GM03348 (cell line): ENCODE measurements at regions not wholly inside any gene's neighbourhood (a gene's known extent, or its start where the extent isn't known, plus 50 kb on each side); places are given as distances from the start of the nearest gene placed in this dataset.

Source experiments
- DNase-seq: peaks from one replicate; pipeline ENCODE4 v3.0.0; 2012; ENCODE audit warnings: low spot score

DNA sequence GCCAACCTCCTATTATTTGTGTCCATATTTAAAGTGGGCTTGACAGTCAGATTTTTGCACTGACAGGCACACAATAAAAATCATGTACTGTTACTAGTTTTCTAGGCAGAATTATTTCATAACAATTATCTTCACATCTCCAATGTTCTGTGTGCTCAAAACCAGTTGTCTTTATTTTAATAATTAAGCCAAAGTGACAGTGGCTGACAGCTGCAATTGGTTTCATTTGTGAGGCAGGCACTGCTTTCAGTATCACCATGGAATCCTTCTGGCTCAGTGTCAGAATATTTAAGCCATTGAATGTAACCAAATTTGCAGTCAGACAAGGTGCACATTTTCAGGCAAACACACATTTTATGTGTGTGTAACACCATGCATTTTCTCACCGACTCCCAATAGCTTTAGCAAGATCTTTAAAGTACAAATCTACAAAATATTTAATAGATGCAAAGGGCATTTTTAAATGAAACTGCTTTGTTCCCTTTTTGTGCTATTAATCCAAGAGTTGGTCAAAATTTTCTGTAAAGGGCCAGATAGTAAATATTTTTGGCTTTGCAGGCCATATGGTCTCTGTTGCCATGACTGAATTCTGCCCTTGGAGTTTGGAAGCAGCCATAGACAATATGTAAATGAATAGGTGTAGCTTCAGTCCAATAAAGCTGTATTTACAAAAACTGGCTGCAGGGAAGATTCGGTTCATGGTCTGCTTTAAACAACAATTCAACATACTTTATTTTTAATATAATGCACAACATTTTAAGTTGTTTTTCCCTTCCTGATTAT lies 486.0 kb downstream of the KCNJ2 start:
- DNase-seq = no peak

DNA sequence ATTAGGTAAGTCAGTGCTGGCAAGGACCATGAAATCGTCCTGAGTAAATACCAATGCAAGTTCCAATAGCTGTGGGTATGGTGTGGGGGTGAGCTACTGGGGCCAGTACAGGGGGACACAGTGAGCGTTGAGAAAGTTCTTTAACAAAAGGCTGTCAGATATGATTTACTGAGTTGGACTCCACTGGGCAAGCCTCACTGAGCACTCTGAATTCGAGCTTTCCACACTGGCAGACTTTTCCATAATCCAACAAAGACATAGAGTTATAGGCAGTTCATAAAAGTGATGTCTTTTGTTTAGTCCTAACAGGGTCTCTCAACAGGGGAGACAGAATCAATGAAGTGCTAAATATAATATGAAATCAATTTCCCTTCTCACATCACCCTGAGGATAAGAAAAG lies 489.0 kb downstream of the KCNJ2 start:
- DNase-seq = no peak

DNA sequence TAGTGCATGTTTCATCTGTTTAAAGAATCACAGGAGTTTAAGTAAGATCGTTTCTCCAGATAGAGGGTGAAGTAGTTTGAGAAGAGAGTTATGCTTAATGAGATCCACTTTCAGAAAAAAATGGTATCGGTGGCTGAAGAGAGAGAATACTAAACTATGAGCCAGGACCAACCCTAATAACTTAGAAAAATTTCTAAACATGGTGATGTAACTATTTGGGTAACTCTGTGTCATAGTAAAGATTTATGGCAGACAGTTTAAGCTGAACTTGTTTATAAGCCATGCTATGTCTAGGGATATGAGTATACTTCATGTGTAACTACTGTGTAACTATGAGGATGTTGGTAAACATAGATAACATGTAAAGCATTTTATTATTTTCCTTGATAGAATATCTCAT lies 489.5 kb downstream of the KCNJ2 start:
- no peak for DNase-seq

DNA sequence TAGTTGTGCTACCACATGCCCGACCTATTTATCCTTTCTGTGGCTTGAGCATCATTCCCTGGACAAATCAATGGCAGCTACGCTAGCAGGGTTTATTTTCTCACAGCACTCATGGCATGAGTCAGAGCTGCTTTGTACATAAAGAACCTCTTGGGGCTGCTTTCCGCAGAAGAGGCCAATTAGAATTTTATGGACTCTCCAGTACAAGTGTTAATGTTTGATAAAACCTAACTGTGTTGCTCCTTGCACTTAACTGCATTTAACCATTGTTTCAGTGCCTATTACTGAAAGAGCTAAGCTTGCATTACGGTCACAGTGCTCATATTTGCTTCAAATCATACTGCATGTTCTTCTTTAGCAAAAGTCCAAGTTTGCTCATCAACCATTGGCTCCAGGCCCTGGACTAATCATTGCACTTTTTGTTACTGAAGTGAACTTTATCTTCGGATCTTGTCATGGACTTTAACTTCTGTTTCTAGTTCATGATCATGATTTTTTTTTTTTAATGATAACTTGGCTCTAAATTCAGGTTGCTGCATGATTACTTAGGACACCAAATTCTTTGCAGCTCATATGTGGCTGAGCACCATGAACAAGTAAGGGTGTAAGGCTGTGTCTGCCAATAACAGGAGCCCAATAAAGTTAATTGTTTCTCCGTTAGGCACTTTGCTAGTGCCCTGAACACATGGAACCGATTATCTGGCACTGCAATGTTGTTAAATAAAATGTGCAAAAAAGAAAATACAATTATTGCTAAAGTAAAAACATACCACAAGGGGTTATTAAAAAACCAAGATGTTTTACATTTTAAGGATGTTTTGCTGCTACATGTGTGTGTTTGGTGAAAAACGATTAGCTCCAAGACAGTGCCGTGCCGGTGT lies 492.2 kb downstream of the KCNJ2 start:
- DNase-seq = no peak

DNA sequence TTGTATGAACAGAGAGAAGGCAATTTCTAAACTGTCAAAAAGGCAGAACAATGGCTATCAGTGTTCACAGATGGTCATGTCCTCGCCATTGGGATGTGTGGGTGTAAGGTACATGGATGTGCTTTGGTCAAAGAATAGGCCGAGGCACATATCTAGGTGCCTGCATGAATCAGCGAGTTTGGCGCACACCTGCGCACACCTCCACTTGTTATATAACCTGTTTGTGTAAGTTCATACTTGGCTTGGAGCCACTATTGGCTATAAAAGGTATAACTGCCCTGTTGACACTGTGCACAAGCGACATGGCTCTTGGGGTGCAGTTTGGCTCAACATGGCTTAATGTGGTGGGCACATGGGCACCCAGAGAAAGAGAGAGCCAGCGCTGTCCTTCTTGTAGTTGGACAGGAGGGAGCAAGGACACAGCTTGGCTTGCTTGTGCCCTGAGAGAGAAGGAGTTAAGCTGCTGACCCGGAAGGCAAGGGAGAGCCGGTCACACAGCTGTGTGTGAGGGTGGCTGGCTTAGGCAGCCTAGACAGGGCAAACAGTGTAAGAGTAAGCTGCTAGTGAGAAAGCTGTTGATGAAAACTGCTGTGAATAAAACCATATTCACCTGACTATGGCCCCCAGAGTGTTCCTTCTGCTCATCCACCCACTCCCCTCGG lies 499.1 kb downstream of the KCNJ2 start:
- no peak for DNase-seq

DNA sequence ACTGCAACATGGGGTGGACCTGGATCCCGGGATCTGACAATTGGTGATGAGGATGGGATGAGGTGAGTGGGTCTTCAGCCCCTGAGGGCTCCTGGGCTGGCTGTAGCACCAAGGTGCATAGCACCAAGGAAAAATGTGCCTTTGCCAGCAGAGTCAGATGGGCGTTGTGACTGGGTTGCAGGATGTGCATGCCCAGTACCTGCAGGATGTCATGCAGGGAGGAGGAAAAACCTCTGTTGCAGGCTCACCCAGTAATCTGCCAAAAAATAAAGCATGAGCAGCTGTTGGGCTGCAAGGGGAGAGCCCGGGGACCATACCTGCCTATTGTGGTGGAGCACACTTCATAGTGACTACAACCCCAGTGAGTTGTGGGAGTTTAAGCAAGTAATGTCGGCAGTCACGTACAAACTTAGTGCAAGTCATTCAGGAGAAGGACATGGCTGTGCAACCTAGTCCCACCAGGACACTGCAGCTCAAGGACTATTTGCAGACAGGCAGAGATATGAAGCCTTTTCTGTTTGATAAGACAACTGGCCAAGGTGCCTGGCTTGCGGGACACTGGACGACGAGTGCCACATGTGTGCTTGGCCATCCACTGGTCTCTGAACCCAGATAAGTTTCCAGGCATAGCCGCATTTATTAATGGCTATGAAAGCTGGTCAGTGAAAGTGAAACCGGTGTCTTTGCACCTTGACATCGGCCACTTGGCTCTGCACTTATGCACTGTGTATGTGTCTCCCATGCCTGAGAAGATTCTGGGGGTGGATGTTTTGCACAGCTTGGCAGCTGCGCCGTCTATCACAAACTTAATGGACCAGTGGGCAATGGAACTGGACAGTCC lies 499.8 kb downstream of the KCNJ2 start:
- no peak for DNase-seq

DNA sequence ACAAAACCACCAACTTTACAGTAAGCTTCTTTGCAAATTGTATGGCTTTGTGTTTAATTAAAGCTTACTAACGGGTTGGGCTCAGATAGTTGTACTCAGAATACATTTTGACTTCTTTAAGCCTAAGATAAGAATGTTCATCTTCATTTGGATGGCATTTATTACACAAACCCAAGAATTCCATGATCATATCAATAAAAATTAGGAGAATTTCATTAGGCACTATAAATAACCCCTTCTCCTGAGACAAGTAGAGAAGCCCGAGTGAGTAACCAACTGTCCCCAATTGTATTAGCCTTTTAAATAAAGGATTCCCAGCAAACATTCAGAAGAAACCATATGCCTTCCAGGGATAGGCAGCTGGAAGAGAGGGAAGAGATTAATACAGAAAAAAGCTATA lies 504.7 kb downstream of the KCNJ2 start:
- DNase-seq = no peak

DNA sequence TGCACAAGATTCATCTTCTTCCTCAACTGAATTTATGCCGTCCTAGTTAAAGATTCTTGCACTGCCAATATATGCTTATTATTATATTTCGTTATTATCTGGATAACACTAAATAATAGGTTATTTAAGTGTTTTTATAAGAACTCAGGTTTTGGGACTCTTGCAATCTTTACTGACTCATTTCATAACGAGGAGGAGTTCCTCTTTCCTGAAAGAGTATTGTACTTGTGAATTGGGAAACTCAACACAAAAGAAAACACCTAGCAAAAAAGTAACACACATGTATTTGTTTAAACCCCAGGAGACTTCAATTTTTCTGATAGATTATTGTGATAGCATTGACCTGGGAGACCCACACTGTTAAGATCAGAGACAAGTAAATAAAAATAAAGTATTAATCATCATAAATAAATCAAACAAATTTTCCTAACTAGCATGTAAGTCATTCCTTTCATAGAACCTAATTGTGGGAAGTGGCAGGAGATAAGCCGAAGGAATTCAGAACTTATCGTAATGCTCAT lies 505.8 kb downstream of the KCNJ2 start:
- DNase-seq = no peak

DNA sequence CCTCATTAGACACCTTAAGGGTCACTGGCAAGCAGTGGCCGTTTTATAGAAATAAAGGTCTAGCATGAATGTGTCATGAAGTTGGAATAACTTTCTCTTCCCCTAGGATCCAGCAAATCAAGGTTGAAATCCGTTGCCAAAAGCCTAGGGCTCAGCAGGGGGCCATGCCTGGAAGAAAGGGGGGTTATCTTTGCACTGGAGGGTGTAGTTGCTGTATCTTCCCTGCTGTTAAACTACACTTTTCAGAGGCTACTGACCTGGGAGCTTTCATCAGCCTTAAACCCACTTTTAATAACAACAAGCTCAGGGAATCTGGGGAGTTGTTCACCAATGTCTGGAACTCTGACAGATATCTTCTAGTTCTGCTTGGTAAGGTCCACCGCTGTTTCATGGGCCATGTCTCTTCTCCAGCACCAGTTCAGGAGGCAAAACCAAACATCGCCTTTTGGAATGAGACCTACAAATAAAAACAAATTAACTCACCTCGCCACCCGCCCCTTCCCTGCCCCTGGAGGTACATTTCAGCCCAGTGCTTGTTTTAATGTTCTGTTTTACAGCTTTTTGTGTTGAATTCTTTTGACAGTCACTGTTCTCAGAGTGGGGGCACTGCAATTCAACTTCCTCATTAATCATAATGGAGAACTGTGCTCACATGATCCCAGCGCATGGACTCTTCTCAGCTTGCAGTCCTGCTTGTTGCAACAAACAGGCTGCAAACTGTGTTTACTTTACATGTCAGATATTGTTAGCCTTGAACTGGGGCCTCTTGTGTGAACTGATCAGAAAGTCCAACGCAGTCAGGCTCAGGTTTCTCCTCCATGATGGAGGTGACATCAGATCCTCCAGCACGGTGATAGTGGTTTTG lies 508.7 kb downstream of the KCNJ2 start:
- DNase-seq = no peak

DNA sequence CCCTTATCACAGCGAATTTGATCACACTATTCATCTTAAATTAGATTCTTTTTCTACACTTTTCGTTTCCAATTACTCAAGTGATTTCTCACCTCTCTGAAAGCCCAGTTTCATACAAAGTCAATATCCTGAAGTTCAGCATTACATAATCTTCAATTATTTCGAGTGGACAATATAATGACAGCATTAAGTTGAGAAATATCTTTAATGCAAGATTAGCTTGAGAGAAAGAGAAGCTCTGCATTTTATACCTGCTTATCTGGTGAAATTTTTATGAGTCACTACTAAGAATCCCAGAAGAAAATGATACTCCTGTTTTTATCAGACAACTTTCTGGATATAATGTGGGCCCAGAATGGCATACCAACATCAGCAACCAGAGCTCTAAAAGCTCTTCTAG lies 509.6 kb downstream of the KCNJ2 start:
- DNase-seq = no peak

DNA sequence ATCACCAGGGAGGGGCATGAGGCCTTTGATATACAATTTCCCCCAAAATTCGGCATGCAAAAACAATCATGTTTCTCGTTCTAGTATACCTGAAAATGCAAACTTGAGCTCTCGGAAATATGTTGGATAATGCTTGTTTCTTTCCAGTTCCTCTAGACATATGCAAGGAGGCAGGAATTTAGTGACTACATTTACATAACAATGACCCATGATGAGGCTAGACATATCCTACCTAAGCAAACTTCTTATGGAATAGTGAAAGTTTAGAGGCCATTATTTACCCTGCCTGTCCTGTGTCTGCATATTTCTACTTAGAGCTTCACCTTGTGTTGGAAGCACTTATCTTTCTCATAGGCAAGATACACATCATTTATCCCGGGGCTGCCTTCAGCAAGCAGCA lies 514.6 kb downstream of the KCNJ2 start:
- DNase-seq = no peak

DNA sequence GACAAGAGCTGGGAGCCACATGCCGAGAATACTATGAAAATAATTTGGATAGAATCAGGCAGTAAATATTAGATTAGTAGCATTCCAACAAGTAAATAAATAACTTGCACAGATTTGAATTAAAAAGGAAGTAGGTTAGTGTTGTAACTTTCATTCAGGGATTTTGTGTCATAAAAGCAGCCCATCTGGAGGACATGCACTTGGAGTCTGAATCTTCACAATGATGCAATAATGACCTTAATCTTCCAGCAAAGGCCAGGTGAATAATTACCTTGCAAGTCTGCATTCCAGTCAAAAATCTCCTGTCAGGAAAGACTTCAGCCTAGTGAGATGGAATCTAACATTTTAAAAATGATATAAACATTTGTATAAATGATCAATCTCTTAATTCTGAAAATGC lies 518.1 kb downstream of the KCNJ2 start:
- no peak for DNase-seq

DNA sequence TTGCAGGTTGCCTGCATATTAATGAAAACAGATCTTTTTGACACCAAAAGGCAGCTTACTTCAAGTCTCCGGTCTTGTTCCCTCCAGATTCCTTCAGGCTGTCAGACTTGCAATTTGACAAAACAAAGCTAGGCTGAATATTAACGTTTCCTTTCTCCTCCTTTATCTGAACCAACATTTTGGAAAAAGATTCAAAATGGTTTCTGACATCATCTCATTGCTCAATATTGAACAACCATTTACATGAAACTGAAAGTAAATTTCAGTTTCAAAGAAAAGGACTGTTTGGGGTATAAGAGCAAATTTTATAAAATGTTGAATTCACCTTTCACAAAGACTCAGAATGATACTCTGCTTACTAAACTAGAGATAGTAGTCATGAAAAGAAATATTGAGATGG lies 521.8 kb downstream of the KCNJ2 start:
- no peak for DNase-seq

DNA sequence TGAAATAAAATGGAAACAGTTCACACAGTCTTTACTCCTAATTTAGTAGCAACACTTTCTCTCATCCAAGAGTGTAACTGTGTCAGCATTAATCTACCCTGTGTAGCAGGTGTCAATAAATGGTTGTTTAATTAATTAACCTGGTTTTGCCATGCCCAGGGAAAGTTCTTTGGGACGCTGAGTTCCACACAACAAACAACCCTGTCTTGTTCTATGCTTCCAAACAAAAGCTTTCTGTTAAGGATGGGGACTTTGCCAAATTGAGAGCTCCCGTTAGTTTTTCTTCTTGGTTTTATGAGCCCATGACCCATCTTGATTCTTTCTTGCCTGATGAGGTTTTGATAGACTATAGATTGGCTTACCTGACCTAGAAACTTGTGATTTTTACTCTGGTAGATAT lies 530.1 kb downstream of the KCNJ2 start:
- no peak for DNase-seq

DNA sequence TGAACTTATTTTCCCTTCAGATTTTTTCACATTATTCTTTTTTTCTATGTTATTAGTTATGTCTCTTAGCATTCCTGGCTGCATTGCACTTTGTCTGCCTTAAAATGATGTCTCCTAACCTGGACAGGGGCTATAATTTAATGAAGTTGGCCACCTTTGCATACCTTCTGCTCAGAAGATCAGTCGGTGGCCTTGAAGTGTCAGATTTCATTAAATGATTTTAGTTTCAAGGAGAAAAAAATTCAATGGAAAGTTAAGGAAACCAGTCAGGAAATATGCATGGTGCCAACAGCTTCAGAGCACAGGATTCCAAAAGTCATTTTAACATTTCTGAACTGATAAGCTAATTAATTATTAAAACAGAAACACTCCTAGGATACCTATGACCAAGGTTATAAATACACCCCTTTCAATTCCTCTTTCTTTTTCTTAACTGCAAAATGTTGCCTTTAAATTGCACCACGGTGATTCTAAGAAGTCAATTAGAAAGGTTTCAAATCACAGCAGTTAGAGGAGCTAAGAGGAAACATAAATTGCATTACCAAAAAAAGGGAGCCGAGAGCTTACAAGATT lies 533.4 kb downstream of the KCNJ2 start:
- DNase-seq = no peak

DNA sequence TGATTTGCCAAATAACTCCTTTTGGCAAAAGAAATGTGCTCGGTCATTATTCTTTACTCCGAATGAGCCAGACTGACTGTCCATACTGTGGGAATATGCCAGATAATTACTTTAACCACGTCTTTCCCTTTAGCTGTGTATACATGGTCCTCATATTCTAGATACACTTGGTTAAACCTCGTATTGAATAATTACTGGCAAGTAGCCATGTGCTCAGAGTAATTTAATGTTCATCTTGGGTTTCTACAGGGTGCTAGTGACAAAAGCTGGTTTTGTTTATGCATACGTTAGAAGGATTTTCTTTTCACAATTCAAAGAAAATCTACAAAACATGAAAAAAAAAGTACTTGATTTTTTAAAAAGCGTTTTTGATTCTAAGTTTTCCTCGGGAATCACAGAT lies 540.3 kb downstream of the KCNJ2 start:
- DNase-seq = no peak

DNA sequence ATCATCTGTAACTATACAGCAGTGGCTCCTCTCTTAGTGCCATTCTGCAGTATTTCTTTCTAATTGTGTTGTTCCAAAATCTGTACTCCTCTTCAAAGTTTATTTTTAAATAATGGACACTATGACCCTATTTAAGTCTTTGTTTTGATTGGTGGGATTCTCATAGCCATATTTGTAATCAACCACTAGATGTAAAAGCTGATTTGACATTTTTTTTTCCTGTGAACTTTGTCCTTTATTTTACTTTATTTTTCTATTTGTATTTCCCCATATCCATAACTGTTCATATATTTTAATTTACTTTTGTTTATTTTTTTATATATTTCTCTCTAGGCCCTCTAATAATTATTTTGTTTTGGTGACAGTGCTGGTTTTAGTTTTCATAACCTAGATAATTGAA lies 544.4 kb downstream of the KCNJ2 start:
- DNase-seq = no peak

DNA sequence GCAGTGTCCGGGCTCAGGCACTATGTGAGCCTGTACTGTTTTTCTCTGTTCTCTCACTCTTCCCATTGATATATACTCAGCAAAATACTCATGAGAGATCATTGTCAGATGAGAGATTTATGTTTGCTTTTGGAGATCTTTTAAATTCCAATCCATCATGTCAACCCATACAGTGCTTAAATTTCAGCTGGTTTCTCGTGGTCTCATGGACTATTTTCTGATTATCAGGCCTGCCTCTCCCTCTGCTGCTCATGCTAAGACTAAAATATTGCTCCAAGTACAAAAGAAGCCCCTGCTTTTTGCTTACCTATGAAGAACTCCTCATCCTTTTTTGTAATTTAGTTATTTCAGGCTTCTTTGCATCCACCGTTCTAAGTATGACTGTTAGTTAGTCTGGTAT lies 547.2 kb downstream of the KCNJ2 start:
- no peak for DNase-seq

DNA sequence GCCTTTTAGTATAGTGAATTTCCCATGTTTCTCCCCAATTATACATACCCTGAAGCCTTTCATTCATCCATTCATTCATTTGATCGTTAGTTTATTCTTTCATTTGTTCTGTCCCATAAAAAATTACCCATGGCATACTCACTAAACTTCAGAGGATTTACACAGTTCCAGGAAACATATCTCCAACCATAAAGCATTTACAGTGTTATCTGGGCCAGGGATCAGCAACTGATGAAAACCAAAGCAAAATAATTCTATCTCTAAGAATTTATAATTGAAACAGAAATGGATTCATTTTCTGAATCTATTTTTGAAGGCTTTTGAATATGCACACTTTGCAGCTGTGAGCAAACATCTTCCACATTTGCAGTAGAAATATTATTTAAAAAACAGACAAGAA lies 547.7 kb downstream of the KCNJ2 start:
- DNase-seq = no peak

DNA sequence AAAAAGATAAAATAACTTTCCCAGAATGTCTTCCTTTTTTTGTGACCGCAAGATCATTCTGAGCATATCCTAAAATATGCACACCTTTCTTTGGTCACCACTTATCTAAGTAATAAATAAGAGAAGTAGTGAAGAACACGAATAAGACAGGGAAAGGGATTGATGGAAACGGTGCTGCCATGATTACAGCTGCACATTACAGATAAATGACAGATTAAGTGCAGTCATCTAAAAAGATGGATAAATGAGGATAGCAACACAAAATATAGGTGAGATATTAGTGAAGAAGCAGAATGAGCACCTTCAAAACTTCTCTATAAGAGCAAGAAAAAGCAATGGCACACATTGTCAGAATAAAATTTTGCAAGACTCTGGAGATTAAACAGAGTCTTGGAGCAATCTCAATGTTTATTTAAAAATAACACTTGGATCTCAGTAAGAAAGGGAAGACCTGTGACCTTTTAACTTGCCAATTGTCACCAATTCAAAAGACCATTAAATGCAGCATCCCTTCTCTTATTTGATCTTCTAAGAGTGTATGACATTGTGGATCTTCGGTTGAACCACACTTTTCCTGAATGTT lies 567.1 kb downstream of the KCNJ2 start:
- DNase-seq = no peak
